ENCODE measurements at regions not wholly inside any gene's neighbourhood (a gene's known extent, or its start where the extent isn't known, plus 50 kb on each side); places are given as distances from the start of the nearest gene placed in this dataset.
"Not testable (repeated sequence)": the region's sequence is repeated elsewhere in the genome, so short reads cannot be mapped to it uniquely, and the experiment has no call there.

GRCh38 chr18:34528177-34528576 is 181.9 kb upstream of the DTNA start:
- Mint-ChIP-seq H3K9me3 (no peaks in the 10 kb centered on the region), H3K27me3 (ENCODE audit: low read depth, poor library complexity) (no peaks in the 10 kb centered on the region), H3K36me3 (ENCODE audit: low read depth) (no peaks in the 10 kb centered on the region), H3K27ac (no peak overlapping the region), H3K4me1 (peaks cover 18% of the 10 kb centered on the region), H3K4me3 (no peak overlapping the region)
- no peak for DNase-seq
- TF ChIP-seq CTCF (IDR thresholded peaks at IDR 0.05) = no peak

- no peak overlapping the region for H3K27ac Mint-ChIP-seq
- H3K27me3 Mint-ChIP-seq (ENCODE audit: low read depth, poor library complexity) = no peaks in the 10 kb centered on the region
- H3K4me1 Mint-ChIP-seq = peaks cover 18% of the 10 kb centered on the region
- no peaks in the 10 kb centered on the region for H3K36me3 Mint-ChIP-seq (ENCODE audit: low read depth)
- H3K4me3 Mint-ChIP-seq = no peak overlapping the region
- H3K9me3 Mint-ChIP-seq = no peaks in the 10 kb centered on the region
- no peak for DNase-seq
- TF ChIP-seq CTCF (IDR thresholded peaks at IDR 0.05) = no peak
Observed at GRCh38 chr18:34529358-34530335, 180.5 kb upstream of the DTNA start.

GRCh38 chr18:34531110-34531509 is 179.0 kb upstream of the DTNA start:
- peaks cover 12% of the 10 kb centered on the region for H3K4me1 Mint-ChIP-seq

GRCh38 chr18:34534642-34535041 is 175.5 kb upstream of the DTNA start:
- H3K4me3 Mint-ChIP-seq; H3K27me3 Mint-ChIP-seq (ENCODE audit: low read depth, poor library complexity); H3K27ac Mint-ChIP-seq; H3K9me3 Mint-ChIP-seq; DNase-seq; H3K4me1 Mint-ChIP-seq; H3K36me3 Mint-ChIP-seq (ENCODE audit: low read depth): not testable (repeated sequence)

More at GRCh38 chr18:34531110-34531509, 179.0 kb upstream of the DTNA start:
- Mint-ChIP-seq H3K27ac (no peak overlapping the region), H3K36me3 (ENCODE audit: low read depth) (no peaks in the 10 kb centered on the region), H3K4me3 (no peak overlapping the region), H3K9me3 (no peaks in the 10 kb centered on the region), H3K27me3 (ENCODE audit: low read depth, poor library complexity) (no peaks in the 10 kb centered on the region)
- DNase-seq = no peak
- no peak for TF ChIP-seq CTCF (IDR thresholded peaks at IDR 0.05)

- Mint-ChIP-seq H3K4me3 (no peak overlapping the region), H3K9me3 (no peaks in the 10 kb centered on the region), H3K27me3 (ENCODE audit: low read depth, poor library complexity) (peaks cover 9% of the 10 kb centered on the region), H3K36me3 (ENCODE audit: low read depth) (no peaks in the 10 kb centered on the region), H3K27ac (no peak overlapping the region), H3K4me1 (no peaks in the 10 kb centered on the region)
- no peak for TF ChIP-seq CTCF (IDR thresholded peaks at IDR 0.05)
- no peak for DNase-seq
Observed at GRCh38 chr18:34540897-34541296, 169.2 kb upstream of the DTNA start.

- no peak for TF ChIP-seq CTCF (IDR thresholded peaks at IDR 0.05)
- no peaks in the 10 kb centered on the region for H3K4me1 Mint-ChIP-seq
- H3K9me3 Mint-ChIP-seq = no peaks in the 10 kb centered on the region
- H3K27ac Mint-ChIP-seq = no peak overlapping the region
- no peaks in the 10 kb centered on the region for H3K36me3 Mint-ChIP-seq (ENCODE audit: low read depth)
- DNase-seq = no peak
- H3K27me3 Mint-ChIP-seq (ENCODE audit: low read depth, poor library complexity) = peaks cover 9% of the 10 kb centered on the region
- no peak overlapping the region for H3K4me3 Mint-ChIP-seq
Observed at GRCh38 chr18:34542625-34543024, 167.5 kb upstream of the DTNA start.
